ENCODE measurements at regions not wholly inside any gene's neighbourhood (a gene's known extent, or its start where the extent isn't known, plus 50 kb on each side); places are given as distances from the start of the nearest gene placed in this dataset.

DNA sequence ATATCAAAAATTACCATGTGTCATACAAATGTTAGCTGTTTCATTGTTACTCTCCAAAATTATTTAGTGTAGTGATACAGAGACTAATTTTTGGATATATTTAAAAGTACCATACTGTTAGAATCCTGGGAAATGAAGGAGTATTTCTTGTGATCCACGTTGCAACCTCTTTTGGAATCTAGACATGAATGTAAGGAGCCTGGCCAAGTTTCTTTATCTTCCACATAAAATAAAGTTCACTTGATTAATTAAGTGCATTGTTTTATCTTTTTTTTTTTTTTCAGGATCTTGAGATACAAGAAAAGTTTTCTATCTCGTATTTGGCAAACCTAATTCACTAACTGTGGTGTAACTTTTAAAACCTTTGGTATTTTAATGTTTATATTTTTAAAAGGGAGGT, 270.7 kb downstream of the SOX4 start:
- Mint-ChIP-seq H3K27ac (no peak overlapping the region), H3K27me3 (no peaks in the 10 kb centered on the region), H3K4me1 (no peaks in the 10 kb centered on the region), H3K4me3 (no peak overlapping the region), H3K9me3 (ENCODE audit: insufficient read depth) (no peaks in the 10 kb centered on the region)
- H3K4me3 ChIP-seq (ENCODE audit: control extremely low read depth in 1 of 5, extremely low read depth in 1 of 5, insufficient read depth in 1 of 5, low read depth in 2 of 5, low read length in 4 of 5) = no peak overlapping the region
- POLR2A ChIA-PET = no interaction called here
- H3K9ac ChIP-seq (ENCODE audit: low read length) = no peak overlapping the region
- TF ChIP-seq, protein P1, sequence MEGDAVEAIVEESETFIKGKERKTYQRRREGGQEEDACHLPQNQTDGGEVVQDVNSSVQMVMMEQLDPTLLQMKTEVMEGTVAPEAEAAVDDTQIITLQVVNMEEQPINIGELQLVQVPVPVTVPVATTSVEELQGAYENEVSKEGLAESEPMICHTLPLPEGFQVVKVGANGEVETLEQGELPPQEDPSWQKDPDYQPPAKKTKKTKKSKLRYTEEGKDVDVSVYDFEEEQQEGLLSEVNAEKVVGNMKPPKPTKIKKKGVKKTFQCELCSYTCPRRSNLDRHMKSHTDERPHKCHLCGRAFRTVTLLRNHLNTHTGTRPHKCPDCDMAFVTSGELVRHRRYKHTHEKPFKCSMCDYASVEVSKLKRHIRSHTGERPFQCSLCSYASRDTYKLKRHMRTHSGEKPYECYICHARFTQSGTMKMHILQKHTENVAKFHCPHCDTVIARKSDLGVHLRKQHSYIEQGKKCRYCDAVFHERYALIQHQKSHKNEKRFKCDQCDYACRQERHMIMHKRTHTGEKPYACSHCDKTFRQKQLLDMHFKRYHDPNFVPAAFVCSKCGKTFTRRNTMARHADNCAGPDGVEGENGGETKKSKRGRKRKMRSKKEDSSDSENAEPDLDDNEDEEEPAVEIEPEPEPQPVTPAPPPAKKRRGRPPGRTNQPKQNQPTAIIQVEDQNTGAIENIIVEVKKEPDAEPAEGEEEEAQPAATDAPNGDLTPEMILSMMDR (IDR thresholded peaks at IDR 0.05) = no peak
- no peak for TF ChIP-seq EZH2 (IDR thresholded peaks at IDR 0.05; ENCODE audit: borderline replicate concordance, insufficient read depth, low read depth, low read length, poor library complexity, severe bottlenecking)
- no peak overlapping the region for H2AFZ ChIP-seq (ENCODE audit: insufficient read depth, low read depth, low read length, poor library complexity, severe bottlenecking)
- H4K20me1 ChIP-seq (ENCODE audit: control insufficient read depth, insufficient read depth, low read length, poor library complexity, severe bottlenecking) = no peaks in the 10 kb centered on the region
- no peaks in the 10 kb centered on the region for H3K36me3 ChIP-seq (replicated peaks in 1 of 2; ENCODE audit: control extremely low read depth in 1 of 2, control insufficient read depth in 1 of 2, extremely low read depth in 1 of 2, insufficient read depth in 2 of 2, low read length in 1 of 2)
- no peaks in the 10 kb centered on the region for H3K79me2 ChIP-seq (ENCODE audit: control insufficient read depth, insufficient read depth, low read length)
- H3K27ac ChIP-seq (ENCODE audit: low read length in 2 of 2) = no peak overlapping the region
- intact Hi-C loops (cut with micrococcal nuclease) = no loop called here
- whole genome bisulfite sequencing (ENCODE audit: insufficient coverage) = no CpG with 5 or more reads among the region's 2 CpGs
- no peaks in the 10 kb centered on the region for H3K27me3 ChIP-seq (replicated peaks in 1 of 4; ENCODE audit: control extremely low read depth in 1 of 4, control insufficient read depth in 3 of 4, insufficient read depth in 4 of 4, low read length in 3 of 4)
- no peaks in the 10 kb centered on the region for H3K4me1 ChIP-seq (ENCODE audit: control insufficient read depth in 2 of 2, insufficient read depth in 2 of 2, low read length in 2 of 2)
- CTCF ChIA-PET = no interaction called here
- DNase-seq = no peak
- no peaks in the 10 kb centered on the region for H3K9me3 ChIP-seq (ENCODE audit: control extremely low read depth in 1 of 3, control insufficient read depth in 2 of 3, insufficient read depth in 1 of 3, low read length in 2 of 3)
- ATAC-seq (ENCODE audit: low read depth) = no peak
- no peak overlapping the region for H3K4me2 ChIP-seq (replicated peaks; ENCODE audit: low read depth, low read length, poor library complexity, severe bottlenecking)

DNA sequence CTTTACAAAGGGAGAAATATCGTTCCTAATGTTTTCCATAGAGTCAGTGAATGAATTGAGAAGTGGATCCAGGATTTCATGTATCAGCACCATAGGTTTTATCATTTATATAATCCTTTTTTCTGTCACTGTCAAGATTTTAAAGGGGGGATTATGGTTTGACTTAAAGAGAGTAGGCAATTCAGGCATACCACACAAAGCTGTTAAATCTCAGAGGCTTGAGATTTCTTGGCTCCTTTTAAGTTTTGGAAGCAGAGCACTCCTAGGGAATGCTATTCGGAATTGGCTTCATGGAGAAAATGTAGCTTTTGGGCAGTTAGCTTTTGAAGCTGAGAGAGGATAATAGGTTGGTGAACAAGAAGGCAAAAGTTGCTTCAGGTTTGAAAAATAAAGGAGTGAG, 274.7 kb downstream of the SOX4 start:
- Mint-ChIP-seq H3K9me3 (ENCODE audit: insufficient read depth) (no peaks in the 10 kb centered on the region), H3K4me1 (no peaks in the 10 kb centered on the region), H3K27ac (no peak overlapping the region), H3K27me3 (no peaks in the 10 kb centered on the region), H3K4me3 (no peak overlapping the region)
- Histone ChIP-seq H2AFZ (ENCODE audit: insufficient read depth, low read depth, low read length, poor library complexity, severe bottlenecking) (no peak overlapping the region), H3K4me3 (ENCODE audit: control extremely low read depth in 1 of 5, extremely low read depth in 1 of 5, insufficient read depth in 1 of 5, low read depth in 2 of 5, low read length in 4 of 5) (no peak overlapping the region), H3K9me3 (ENCODE audit: control extremely low read depth in 1 of 3, control insufficient read depth in 2 of 3, insufficient read depth in 1 of 3, low read length in 2 of 3) (no peaks in the 10 kb centered on the region), H3K4me1 (ENCODE audit: control insufficient read depth in 2 of 2, insufficient read depth in 2 of 2, low read length in 2 of 2) (no peaks in the 10 kb centered on the region), H3K4me2 (replicated peaks; ENCODE audit: low read depth, low read length, poor library complexity, severe bottlenecking) (no peak overlapping the region), H3K27me3 (replicated peaks in 1 of 4; ENCODE audit: control extremely low read depth in 1 of 4, control insufficient read depth in 3 of 4, insufficient read depth in 4 of 4, low read length in 3 of 4) (no peaks in the 10 kb centered on the region), H3K27ac (ENCODE audit: low read length in 2 of 2) (no peak overlapping the region), H3K79me2 (ENCODE audit: control insufficient read depth, insufficient read depth, low read length) (no peaks in the 10 kb centered on the region), H3K36me3 (replicated peaks in 1 of 2; ENCODE audit: control extremely low read depth in 1 of 2, control insufficient read depth in 1 of 2, extremely low read depth in 1 of 2, insufficient read depth in 2 of 2, low read length in 1 of 2) (no peaks in the 10 kb centered on the region), H3K9ac (ENCODE audit: low read length) (no peak overlapping the region), H4K20me1 (ENCODE audit: control insufficient read depth, insufficient read depth, low read length, poor library complexity, severe bottlenecking) (no peaks in the 10 kb centered on the region)
- CTCF ChIA-PET = no interaction called here
- ATAC-seq (ENCODE audit: low read depth) (no peak), DNase-seq (no peak)
- TF ChIP-seq EZH2 (IDR thresholded peaks at IDR 0.05; ENCODE audit: borderline replicate concordance, insufficient read depth, low read depth, low read length, poor library complexity, severe bottlenecking) = no peak
- TF ChIP-seq, protein P1 (IDR thresholded peaks at IDR 0.05) = no peak
- POLR2A ChIA-PET = no interaction called here
- WGBS (ENCODE audit: insufficient coverage) = 78% methylated on average over 1 of the region's 2 CpGs
- intact Hi-C loops (cut with micrococcal nuclease) = no loop called here

Data from B cell (primary cell).